ENCODE measurements at regions not wholly inside any gene's neighbourhood (a gene's known extent, or its start where the extent isn't known, plus 50 kb on each side); places are given as distances from the start of the nearest gene placed in this dataset.

GRCh38 chr1:38787041-38787440 lies 72.5 kb downstream of the RRAGC start:
- DNase-seq (ENCODE audit: low read depth), result no peak
- H3K4me3 ChIP-seq (ENCODE audit: low read depth, low read length), result no peak overlapping the region
- no peak for TF ChIP-seq CTCF (IDR thresholded peaks at IDR 0.05; ENCODE audit: insufficient read depth, low read depth, low read length, missing control alignments)

- DNase-seq (ENCODE audit: low read depth), result no peak
- no peak overlapping the region for H3K4me3 ChIP-seq (ENCODE audit: low read depth, low read length)
- no peak for TF ChIP-seq CTCF (IDR thresholded peaks at IDR 0.05; ENCODE audit: insufficient read depth, low read depth, low read length, missing control alignments)
Measured at GRCh38 chr1:38786040-38786436, 73.5 kb downstream of the RRAGC start.

GRCh38 chr1:38785285-38786039 lies 74.1 kb downstream of the RRAGC start:
- H3K4me3 ChIP-seq (ENCODE audit: low read depth, low read length), result no peak overlapping the region
- no peak for DNase-seq (ENCODE audit: low read depth)
- TF ChIP-seq CTCF (IDR thresholded peaks at IDR 0.05; ENCODE audit: insufficient read depth, low read depth, low read length, missing control alignments), result no peak

- no peak for TF ChIP-seq CTCF (IDR thresholded peaks at IDR 0.05; ENCODE audit: insufficient read depth, low read depth, low read length, missing control alignments)
- no peak overlapping the region for H3K4me3 ChIP-seq (ENCODE audit: low read depth, low read length)
- no peak for DNase-seq (ENCODE audit: low read depth)
Measured at GRCh38 chr1:38784452-38785284, 74.9 kb downstream of the RRAGC start.

- H3K4me3 ChIP-seq (ENCODE audit: low read depth, low read length), result no peak overlapping the region
- TF ChIP-seq CTCF (IDR thresholded peaks at IDR 0.05; ENCODE audit: insufficient read depth, low read depth, low read length, missing control alignments), result no peak
- DNase-seq (ENCODE audit: low read depth), result no peak
Measured at GRCh38 chr1:38783640-38784229, 75.8 kb downstream of the RRAGC start.

- no peak for DNase-seq (ENCODE audit: low read depth)
- H3K4me3 ChIP-seq (ENCODE audit: low read depth, low read length), result no peak overlapping the region
- TF ChIP-seq CTCF (IDR thresholded peaks at IDR 0.05; ENCODE audit: insufficient read depth, low read depth, low read length, missing control alignments), result no peak
Measured at GRCh38 chr1:38781872-38782617, 77.5 kb downstream of the RRAGC start.

Measured in GM12865 (cell line).